NCI-H524 (cell line): ENCODE measurements at regions not wholly inside any gene's neighbourhood (a gene's known extent, or its start where the extent isn't known, plus 50 kb on each side); places are given as distances from the start of the nearest gene placed in this dataset.

Experiments used
- DNase-seq, 2 experiments: peaks; one replicate each; lab custom pipeline; 2025; lab: John Stamatoyannopoulos, UW

GRCh38 chr13:65035302-65035701 lies 2194.8 kb downstream of the PCDH9 start:
- no peak for DNase-seq

GRCh38 chr13:65034266-65034665 lies 2195.9 kb downstream of the PCDH9 start:
- no peak for DNase-seq

DNA sequence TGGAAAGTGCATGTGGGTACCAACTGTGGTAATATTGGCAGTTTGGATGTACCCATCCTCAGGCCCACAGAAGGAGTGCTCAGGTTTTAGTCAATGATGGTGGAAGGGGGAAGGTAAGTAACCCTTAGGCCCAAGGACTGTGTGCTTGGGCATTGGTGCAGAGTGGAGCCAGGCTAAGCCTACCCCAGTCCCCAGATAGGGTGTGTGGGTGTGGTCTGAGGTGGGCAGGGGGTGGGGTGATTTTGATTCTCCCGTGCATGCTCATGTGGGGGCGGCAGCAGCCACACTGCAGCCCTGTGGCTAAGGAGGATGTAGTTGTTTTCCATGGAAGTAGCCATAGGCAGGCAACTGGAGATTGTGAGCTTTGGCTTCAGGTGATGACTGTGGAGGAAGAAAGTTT lies 2197.3 kb downstream of the PCDH9 start:
- DNase-seq: no peak

GRCh38 chr13:65028101-65028500 lies 2202.0 kb downstream of the PCDH9 start:
- no peak for DNase-seq

GRCh38 chr13:65026505-65026904 lies 2203.6 kb downstream of the PCDH9 start:
- DNase-seq: no peak

- no peak for DNase-seq
Measured at GRCh38 chr13:65011378-65011777, 2218.8 kb downstream of the PCDH9 start.

GRCh38 chr13:64997438-64997837 lies 2232.7 kb downstream of the PCDH9 start:
- DNase-seq: no peak

GRCh38 chr13:64993514-64994164 lies 2236.5 kb downstream of the PCDH9 start:
- DNase-seq: no peak

DNA sequence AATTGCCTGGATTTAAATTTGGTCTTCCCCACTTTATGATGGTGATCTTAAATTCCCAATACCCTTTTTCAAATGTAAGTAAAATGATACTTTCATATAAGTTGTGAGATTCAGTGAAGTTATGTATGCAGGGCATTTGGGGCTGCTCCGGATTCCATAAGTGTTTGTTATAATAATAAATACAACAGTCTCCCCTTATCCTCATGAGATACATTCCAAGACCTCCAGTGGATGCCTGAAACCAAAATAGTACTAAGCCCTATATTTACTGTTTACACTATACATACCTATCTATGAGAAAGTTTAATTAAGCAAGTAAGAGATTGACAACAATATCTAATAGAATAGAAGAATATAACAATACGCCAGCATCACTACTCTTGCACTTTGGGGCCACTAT lies 2237.8 kb downstream of the PCDH9 start:
- DNase-seq: no peak

DNA sequence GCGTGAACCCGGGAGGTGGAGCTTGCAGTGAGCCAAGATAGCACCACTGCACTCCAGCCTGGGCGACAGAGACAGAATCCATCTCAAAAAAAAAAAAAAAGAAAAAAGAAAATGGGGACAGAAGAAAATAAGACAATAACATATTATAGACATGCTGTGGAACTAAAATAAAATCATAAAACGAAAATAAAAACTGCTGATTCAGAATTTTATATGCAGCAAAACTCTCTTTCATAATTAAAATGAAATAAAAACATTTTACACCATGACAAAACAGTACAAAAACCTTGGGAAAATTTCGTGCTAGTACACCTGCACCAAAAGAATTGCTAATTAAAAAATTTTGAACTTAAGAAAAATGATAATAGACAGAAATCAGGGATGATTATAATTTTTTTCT lies 2245.1 kb downstream of the PCDH9 start:
- DNase-seq: no peak

DNA sequence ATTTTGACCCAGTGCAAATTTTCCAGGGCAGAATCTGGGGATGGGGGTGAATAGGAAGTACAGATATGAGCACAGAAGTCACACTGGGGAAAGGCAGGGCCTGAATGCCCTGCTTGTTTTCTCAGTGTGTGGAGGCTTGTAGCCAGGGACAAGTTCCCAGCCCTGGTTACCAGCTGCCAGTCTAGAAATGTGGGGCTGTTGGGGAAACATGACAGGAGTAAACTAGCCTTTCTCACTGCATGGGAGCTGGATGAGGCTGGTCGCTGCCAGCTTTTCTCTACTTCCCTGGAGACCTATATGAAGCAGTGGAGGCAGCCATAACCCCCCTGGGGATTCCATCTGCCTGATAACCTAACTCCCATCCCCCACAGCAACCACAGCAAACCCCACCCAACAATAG lies 2267.7 kb downstream of the PCDH9 start:
- DNase-seq: no peak

DNA sequence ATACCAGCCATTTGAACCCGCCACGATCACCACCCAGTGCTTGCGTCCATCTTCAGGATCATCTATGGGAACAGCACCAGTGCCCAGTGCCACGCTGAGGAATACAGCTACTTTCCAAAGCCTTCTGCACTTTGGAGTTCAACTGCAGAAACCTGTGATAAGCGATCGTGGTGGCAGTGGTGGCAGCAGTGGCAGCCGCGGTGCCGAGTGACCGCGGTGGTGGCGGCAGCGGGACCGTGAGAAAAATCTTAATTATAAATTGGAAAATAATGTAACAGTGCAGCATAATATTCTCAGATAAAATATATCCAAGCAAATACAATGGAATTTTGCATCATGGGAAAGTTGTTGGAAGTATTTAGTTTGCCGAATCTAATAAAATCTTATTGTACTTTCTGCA lies 2270.9 kb downstream of the PCDH9 start:
- no peak for DNase-seq

- no peak for DNase-seq
Measured at GRCh38 chr13:64958106-64958505, 2272.0 kb downstream of the PCDH9 start.

DNA sequence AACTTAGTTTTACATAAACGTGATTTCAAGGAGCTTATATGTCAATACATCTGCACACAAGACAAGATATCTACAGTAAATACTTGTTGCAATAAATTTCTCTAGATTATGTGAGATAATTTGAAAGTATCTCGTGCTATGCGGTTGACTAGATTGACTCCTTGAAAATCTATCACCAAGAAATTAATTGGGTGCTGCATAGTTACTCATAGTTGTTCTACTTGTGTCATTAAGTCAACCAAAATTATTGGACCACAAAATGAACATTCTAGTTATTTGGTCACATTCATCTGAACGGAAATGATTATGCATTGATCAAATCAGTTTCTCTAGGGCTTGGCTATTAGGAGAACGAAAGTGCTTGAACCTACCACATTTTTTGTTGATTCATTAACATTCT lies 2291.5 kb downstream of the PCDH9 start:
- DNase-seq: no peak

DNA sequence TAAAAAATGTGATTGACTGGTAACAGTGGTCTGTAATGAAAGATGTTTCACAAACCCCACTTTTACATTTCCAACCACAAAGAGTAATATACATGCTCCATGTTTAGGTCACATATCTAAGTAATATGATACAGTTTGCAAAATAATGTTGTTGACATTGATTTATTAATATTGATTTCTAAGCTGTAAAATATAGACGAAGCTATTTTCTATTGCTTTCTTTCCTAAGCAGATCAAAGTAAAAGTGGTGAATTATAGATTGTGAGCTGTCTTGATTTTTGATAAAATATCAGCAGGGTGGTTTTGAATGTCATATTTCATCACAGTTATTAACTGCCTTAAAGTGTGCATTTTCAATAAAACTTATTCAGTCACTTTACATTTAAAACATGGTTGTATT lies 2292.8 kb downstream of the PCDH9 start:
- no peak for DNase-seq

DNA sequence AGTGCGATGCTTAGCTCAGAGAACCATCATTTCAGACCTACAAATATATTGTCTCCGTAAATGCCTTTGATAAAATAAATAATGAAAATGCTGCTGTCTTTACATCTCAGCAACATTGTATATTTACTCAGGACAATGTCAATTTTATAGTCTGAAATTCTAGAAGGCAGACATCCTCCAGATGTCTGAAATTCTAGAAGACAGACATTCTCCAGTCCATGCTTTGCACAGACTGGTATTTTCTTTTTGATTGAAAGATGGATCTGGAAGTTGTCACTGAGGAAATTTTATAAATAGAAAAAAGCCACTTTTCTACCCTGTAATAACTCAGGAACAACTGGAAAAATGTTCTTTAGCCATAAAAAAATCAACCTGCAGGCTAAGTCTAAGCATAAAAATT lies 2293.3 kb downstream of the PCDH9 start:
- DNase-seq: no peak

GRCh38 chr13:64935441-64935840 lies 2294.7 kb downstream of the PCDH9 start:
- DNase-seq: no peak

- DNase-seq: no peak
Measured at GRCh38 chr13:64934569-64935362, 2295.4 kb downstream of the PCDH9 start.

- DNase-seq: no peak
Measured at GRCh38 chr13:64930636-64931035, 2299.5 kb downstream of the PCDH9 start.

DNA sequence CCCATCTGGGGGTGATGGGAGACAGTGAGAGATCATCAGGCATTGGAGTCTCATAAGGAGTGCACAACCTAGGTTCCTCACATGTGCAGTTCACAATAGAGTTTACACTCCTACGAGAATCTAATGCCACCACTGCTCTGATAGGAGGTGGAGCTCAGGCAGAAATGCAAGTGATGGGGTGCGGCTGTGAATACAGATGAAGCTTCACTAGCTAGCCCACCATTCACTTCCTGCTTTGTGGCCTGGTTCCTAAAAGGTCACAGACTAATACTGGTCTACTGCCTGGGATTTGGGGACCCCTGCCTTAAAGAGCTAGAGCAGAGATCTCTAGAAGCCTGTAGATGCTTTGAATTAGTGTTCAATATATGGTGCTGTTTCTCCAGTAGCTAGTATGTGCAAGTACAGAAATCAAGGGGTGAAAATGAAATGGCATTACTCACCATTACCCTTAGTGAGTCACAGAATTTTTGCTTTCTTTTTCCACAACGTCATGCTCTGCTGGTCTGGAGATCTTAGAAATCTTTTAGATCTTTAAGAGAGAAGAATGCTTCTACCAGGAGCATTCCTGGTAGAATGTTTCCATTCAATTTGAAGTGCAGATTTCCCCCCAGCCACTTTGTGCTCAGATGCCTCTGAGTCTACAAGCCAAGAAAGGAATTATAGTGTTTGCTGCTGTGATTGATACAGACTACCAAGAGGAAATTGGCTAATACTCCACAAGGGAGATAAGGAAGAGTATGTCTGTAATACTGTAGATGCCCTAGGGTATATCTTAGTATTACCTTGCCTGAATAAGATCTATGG lies 2301.2 kb downstream of the PCDH9 start:
- DNase-seq: no peak

DNA sequence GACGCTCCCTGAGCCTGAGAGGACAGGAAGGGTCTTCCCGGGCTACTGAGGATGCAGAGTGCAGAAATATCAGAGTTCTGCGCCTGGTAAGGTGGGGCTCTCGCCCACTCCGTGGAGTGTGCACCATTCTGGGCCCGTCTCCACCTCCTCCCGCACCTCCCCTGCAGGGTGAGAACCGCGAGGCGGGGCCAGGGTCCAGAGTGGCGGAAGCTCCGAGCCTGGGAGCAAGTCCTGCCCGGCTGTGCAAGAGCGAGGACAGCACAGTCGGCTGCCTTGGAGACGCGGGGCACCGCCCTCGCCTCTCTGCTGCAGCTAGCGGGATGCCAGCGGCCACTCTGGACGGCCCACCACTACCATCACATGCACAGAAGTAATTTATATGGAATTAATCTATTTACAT lies 2304.4 kb downstream of the PCDH9 start:
- no peak for DNase-seq

DNA sequence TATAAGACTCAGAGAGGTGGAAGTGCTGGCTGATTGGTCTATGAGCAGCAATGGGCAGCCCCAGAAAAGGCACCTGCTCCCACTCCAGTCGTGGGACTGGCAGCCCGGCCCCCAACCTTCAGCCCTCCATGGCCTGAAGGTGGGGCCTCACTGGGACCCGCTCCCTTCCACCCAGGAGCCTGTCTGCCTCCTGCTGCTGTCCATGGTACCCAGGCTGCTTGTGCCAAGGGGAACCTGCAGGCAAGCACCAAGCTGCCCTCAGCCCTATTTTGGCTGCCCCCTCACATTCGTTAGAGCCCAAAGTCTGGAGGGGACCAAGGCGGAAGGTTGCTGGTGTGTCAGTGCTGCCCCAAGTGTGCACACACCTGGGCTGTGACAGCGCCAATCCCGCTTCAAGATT lies 2304.9 kb downstream of the PCDH9 start:
- no peak for DNase-seq

DNA sequence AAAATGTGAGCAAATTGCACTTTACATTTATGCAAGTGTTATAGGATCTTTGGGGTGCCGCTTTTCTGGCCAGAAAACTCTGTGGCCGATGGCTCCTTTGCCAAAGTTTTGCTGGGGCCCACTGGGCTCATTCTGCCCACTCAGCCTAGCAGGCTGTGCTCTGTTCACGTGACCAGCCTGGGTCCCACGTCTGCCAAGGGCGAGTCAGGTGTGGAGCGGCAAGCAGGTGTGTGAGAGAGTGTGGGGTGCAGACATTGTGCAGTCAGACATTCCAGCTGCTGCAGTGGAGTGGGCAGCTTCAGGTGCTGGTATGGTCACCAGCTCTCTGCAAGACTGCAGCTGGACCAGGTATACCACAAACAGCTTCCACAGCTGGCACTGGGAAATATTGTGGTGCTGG lies 2305.7 kb downstream of the PCDH9 start:
- DNase-seq: no peak
